Endothelial cell of umbilical vein (primary cell): ENCODE measurements at regions not wholly inside any gene's neighbourhood (a gene's known extent, or its start where the extent isn't known, plus 50 kb on each side); places are given as distances from the start of the nearest gene placed in this dataset.

Experiments used
- BruUV-seq: library from RNA; stranded (reverse); fragments of 400-500 nt; replicated peaks from 2 replicates; lab custom pipeline; 2021; lab: Mats Ljungman, UMichigan
- CTCF ChIA-PET: fragments of 300-600, 350-600 bp; sonication (Branson Sonifier 250); formaldehyde crosslinking; loops from one replicate; lab custom pipeline; 2021; ENCODE audit warnings: antibody characterized with exemption, inconsistent platforms; lab: Charles Lee
- POLR2A ChIA-PET: fragments of 300-600, 350-600 bp; sonication (Branson Sonifier 250); formaldehyde crosslinking; loops from one replicate; lab custom pipeline; 2021; ENCODE audit warnings: antibody characterized with exemption, inconsistent platforms; lab: Charles Lee
- DNase-seq: peaks from one replicate; pipeline ENCODE4 v3.0.0-alpha.2; 2011; ENCODE audit warnings: low read depth, low spot score
- FAIRE-seq: peaks from 2 replicates; lab custom pipeline; 2011; peaks lifted over from hg19 to GRCh38; lab: Jason Lieb, UNC
- H2AFZ ChIP-seq: 2 replicates; pipeline ENCODE4 v1.6.0; 2012; ENCODE audit warnings: low read depth, low read length, control low read depth, inconsistent platforms
- H3K27ac ChIP-seq: 2 replicates; pipeline ENCODE4 v1.5.1; 2011; ENCODE audit warnings: low read depth, mild to moderate bottlenecking, control low read depth, low read length, moderate library complexity; ENCODE audit not compliant: insufficient read depth
- H3K27me3 ChIP-seq, 2 experiments: 2 replicates each; pipeline versions ENCODE4 v1.6.0 to v1.6.1; 2011; ENCODE audit warnings: low read length in 2 of 2, mixed read lengths in 1 of 2; ENCODE audit not compliant: control insufficient read depth in 2 of 2, insufficient read depth in 2 of 2
- H3K36me3 ChIP-seq, 2 experiments: 2 replicates in 1 of 2; 3 replicates in 1 of 2; pipeline ENCODE4 v1.5.1; 2011; ENCODE audit warnings: low read length in 2 of 2, mild to moderate bottlenecking in 1 of 2, moderate library complexity in 1 of 2; ENCODE audit not compliant: control insufficient read depth in 2 of 2, insufficient read depth in 2 of 2; ENCODE audit errors: extremely low read depth in 1 of 2
- H3K4me1 ChIP-seq: 3 replicates; pipeline ENCODE4 v1.5.1; 2011; ENCODE audit warnings: mild to moderate bottlenecking, low read length; ENCODE audit not compliant: control insufficient read depth, insufficient read depth; ENCODE audit errors: extremely low read depth
- H3K4me2 ChIP-seq: 2 replicates; pipeline ENCODE4 v1.6.1; 2011; ENCODE audit warnings: low read length, control low read depth, mixed read lengths; ENCODE audit not compliant: insufficient read depth
- H3K4me3 ChIP-seq, 3 experiments: fragments of 200-600 bp in 1 of 3; sonication (generic), shearing (Covaris generic) in 1 of 3; replicated peaks in 1 of 3; 2 replicates each; pipeline ENCODE4 v1.5.1; 2011 to 2016; ENCODE audit warnings: control low read depth in 3 of 3, low read length in 3 of 3, mild to moderate bottlenecking in 2 of 3, inconsistent platforms in 1 of 3, low read depth in 1 of 3, moderate library complexity in 1 of 3; ENCODE audit not compliant: insufficient read depth in 1 of 3
- H3K79me2 ChIP-seq: 2 replicates; pipeline ENCODE4 v1.6.0; 2012; ENCODE audit warnings: low read length, inconsistent platforms; ENCODE audit not compliant: control insufficient read depth, insufficient read depth
- H3K9ac ChIP-seq: replicated peaks from 2 replicates; pipeline ENCODE3; 2011; ENCODE audit warnings: low read length, control low read depth; ENCODE audit not compliant: insufficient read depth; ENCODE audit errors: extremely low read depth
- H3K9me1 ChIP-seq: replicated peaks from 3 replicates; pipeline ENCODE4 v1.6.0; 2011; ENCODE audit warnings: mild to moderate bottlenecking, low read length; ENCODE audit not compliant: control insufficient read depth, insufficient read depth; ENCODE audit errors: extremely low read depth
- H3K9me3 ChIP-seq: replicated peaks from 2 replicates; pipeline ENCODE4 v1.5.1; 2012; ENCODE audit warnings: low read length, inconsistent platforms; ENCODE audit not compliant: control insufficient read depth, insufficient read depth
- H4K20me1 ChIP-seq: replicated peaks from 2 replicates; pipeline ENCODE3; 2011; ENCODE audit warnings: mild to moderate bottlenecking, low read length; ENCODE audit not compliant: control insufficient read depth, insufficient read depth; ENCODE audit errors: extremely low read depth
- EZH2 ChIP-seq: IDR thresholded peaks from 2 replicates; pipeline ENCODE4 v1.6.1; 2012; ENCODE audit warnings: borderline replicate concordance, low read depth, mild to moderate bottlenecking, moderate library complexity, low read length, inconsistent platforms; ENCODE audit not compliant: severe bottlenecking
- FOS ChIP-seq: IDR thresholded peaks from 2 replicates; pipeline ENCODE4 v1.6.1; 2011; ENCODE audit warnings: mild to moderate bottlenecking, low read length, moderate library complexity, borderline replicate concordance; ENCODE audit not compliant: insufficient read depth
- GATA2 ChIP-seq: IDR thresholded peaks from 2 replicates; pipeline ENCODE4 v1.7.0; 2011; ENCODE audit warnings: low read depth, mild to moderate bottlenecking, moderate library complexity, mixed read lengths, low read length; ENCODE audit not compliant: insufficient read length, insufficient read depth
- JUN ChIP-seq: IDR thresholded peaks from 2 replicates; pipeline ENCODE4 v1.6.1; 2011; ENCODE audit warnings: borderline replicate concordance, low read depth; ENCODE audit not compliant: insufficient read length, insufficient read depth
- MYC ChIP-seq: IDR thresholded peaks from one replicate; pipeline ENCODE4 v1.6.1; 2011; ENCODE audit warnings: mild to moderate bottlenecking, low read depth, low read length
- POLR2A ChIP-seq: IDR thresholded peaks from 2 replicates; pipeline ENCODE4 v1.6.1; 2012; ENCODE audit warnings: low read depth, mild to moderate bottlenecking, control low read depth, low read length
- POLR2AphosphoS5 ChIP-seq: IDR thresholded peaks from 2 replicates; pipeline ENCODE4 v1.6.1; 2012; ENCODE audit warnings: low read depth, mild to moderate bottlenecking, control low read depth, low read length, moderate library complexity; ENCODE audit not compliant: insufficient read depth
- dilution Hi-C: fragments of 300-500 bp; cut with MboI; formaldehyde crosslinking; loops from one replicate; pipeline ENCODE4 v1.15.0; 2019; ENCODE audit warnings: low sequenced_read_pairs; ENCODE audit not compliant: extremely low pct_ligation_motif_present
- intact Hi-C: fragments of 100-400 bp; cut with micrococcal nuclease; formaldehyde crosslinking; loops from one replicate; pipeline ENCODE4 v1.10.0; 2022
- TF ChIP-seq, protein P1 (sequence below), 2 donors: IDR thresholded peaks; 1 replicate in 1 of 2; 2 replicates in 1 of 2; pipeline ENCODE4 v1.5.1; 2011; ENCODE audit warnings: low read length in 2 of 2, mild to moderate bottlenecking in 2 of 2, moderate library complexity in 2 of 2, control low read depth in 1 of 2, inconsistent platforms in 1 of 2, low read depth in 1 of 2; ENCODE audit not compliant: insufficient read depth in 1 of 2; ENCODE audit errors: extremely low read depth in 1 of 2
- TF ChIP-seq, protein P2 (sequence below): IDR thresholded peaks from 2 replicates; pipeline ENCODE4 v1.6.1; 2011; ENCODE audit not compliant: insufficient read depth, insufficient read length

DNA sequence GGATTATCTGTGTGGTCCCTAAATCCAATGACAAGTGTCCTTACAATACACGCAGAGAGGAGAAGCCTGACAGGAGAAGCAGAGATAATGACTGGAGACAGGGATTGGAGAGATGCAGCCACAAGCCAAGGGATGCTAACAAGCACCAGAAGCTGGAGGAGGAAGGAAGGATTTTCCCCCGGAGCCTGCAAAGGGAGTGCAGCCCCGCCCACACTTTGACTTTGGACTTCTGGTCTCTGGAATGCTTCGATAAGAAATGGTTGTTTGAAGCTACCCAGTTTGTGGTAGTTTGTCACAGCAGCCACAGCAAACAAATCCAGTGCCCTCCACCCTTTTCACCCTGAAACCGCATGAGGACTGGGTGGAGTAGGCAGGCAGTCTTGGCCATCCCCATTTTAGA is 77.2 kb upstream of the BOD1 start:
- dilution Hi-C loops: no loop called here
- POLR2A ChIA-PET: no interaction called here

More for the DNA sequence above, 77.2 kb upstream of the BOD1 start:
- BruUV-seq: no TSS peak
- H3K27me3 ChIP-seq: no peaks in the 10 kb centered on the region
- no peak for TF ChIP-seq FOS
- TF ChIP-seq, protein P1, sequence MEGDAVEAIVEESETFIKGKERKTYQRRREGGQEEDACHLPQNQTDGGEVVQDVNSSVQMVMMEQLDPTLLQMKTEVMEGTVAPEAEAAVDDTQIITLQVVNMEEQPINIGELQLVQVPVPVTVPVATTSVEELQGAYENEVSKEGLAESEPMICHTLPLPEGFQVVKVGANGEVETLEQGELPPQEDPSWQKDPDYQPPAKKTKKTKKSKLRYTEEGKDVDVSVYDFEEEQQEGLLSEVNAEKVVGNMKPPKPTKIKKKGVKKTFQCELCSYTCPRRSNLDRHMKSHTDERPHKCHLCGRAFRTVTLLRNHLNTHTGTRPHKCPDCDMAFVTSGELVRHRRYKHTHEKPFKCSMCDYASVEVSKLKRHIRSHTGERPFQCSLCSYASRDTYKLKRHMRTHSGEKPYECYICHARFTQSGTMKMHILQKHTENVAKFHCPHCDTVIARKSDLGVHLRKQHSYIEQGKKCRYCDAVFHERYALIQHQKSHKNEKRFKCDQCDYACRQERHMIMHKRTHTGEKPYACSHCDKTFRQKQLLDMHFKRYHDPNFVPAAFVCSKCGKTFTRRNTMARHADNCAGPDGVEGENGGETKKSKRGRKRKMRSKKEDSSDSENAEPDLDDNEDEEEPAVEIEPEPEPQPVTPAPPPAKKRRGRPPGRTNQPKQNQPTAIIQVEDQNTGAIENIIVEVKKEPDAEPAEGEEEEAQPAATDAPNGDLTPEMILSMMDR (IDR thresholded peaks at IDR 0.05; ENCODE audit: extremely low read depth in 1 of 2, insufficient read depth in 1 of 2, low read depth in 1 of 2, low read length in 2 of 2): no peak
- TF ChIP-seq EZH2: no peak
- no peak for TF ChIP-seq GATA2
- no peak for TF ChIP-seq POLR2AphosphoS5
- TF ChIP-seq, protein P2, sequence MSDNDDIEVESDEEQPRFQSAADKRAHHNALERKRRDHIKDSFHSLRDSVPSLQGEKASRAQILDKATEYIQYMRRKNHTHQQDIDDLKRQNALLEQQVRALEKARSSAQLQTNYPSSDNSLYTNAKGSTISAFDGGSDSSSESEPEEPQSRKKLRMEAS: no peak
- TF ChIP-seq POLR2A: no peak
- no peak for TF ChIP-seq JUN
- no peak for TF ChIP-seq MYC
- H3K4me2 ChIP-seq: no peak overlapping the region
- CTCF ChIA-PET: interaction anchor here (0.7 kb wide), 1 partner anchor 19 kb away, joined by 3 read pairs; no protein-coding TSS in a partner anchor
- intact Hi-C loops: no loop called here
- H3K9ac ChIP-seq: no peak overlapping the region
- H3K9me3 ChIP-seq: no peaks in the 10 kb centered on the region
- no peak overlapping the region for H3K4me3 ChIP-seq
- no peaks in the 10 kb centered on the region for H4K20me1 ChIP-seq
- H2AFZ ChIP-seq: no peak overlapping the region
- no peak overlapping the region for H3K27ac ChIP-seq
- H3K36me3 ChIP-seq: no peaks in the 10 kb centered on the region
- no peaks in the 10 kb centered on the region for H3K79me2 ChIP-seq
- no peaks in the 10 kb centered on the region for H3K9me1 ChIP-seq
- DNase-seq (no peak), FAIRE-seq (no peak)
- no peaks in the 10 kb centered on the region for H3K4me1 ChIP-seq
